Left forelimb (tissue), 1 donor: ENCODE measurements at regions not wholly inside any gene's neighbourhood (a gene's known extent, or its start where the extent isn't known, plus 50 kb on each side); places are given as distances from the start of the nearest gene placed in this dataset.

Experiments
- DNase-seq: peaks from one replicate; pipeline ENCODE4 v3.0.0-alpha.2; 2018; ENCODE audit warnings: low spot score

- no peak for DNase-seq
Measured at GRCh38 chr5:107263387-107264018, 407.2 kb downstream of the EFNA5 start.

GRCh38 chr5:107257885-107258520 lies 412.7 kb downstream of the EFNA5 start:
- DNase-seq = no peak

GRCh38 chr5:107254902-107255234 lies 415.9 kb downstream of the EFNA5 start:
- DNase-seq = no peak

- DNase-seq = no peak
Measured at GRCh38 chr5:107254214-107254901, 416.4 kb downstream of the EFNA5 start.

DNA sequence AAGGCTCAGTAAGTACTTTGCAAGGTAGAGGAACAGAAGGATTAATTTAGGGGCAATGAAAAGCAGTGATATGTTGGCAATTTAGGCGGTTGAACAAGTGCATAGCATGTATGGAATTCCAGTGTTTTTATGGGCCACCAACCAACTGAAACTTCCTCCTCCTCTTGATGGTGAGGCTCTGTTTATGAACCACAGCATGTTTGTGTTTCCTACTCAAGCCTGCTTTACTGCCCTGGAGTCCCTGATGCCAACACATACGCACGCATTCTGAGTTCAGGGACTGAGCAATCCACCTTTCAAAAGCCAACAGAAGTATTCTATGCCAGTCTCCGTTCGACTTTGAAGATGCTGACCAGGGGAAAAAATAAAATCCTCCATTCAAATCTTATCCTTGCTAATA lies 417.5 kb downstream of the EFNA5 start:
- DNase-seq = no peak

DNA sequence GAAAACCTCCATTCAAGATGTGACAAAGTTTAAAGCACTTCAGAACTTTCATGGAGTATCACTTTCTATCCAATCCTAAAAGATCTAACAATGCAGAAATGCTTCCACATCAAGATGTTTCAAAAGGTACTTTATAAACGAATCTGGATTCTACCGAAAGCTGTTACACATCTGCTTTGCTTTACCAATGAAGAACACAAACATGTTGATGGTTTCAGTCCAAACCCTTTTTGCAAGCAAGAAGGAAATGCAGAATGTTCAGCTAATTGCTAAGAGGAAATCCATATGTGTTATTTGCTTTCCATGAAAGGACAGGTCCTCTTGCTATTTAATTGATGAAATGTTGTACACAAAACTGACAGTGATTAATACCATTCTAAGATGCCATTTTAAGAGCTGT lies 419.6 kb downstream of the EFNA5 start:
- no peak for DNase-seq

DNA sequence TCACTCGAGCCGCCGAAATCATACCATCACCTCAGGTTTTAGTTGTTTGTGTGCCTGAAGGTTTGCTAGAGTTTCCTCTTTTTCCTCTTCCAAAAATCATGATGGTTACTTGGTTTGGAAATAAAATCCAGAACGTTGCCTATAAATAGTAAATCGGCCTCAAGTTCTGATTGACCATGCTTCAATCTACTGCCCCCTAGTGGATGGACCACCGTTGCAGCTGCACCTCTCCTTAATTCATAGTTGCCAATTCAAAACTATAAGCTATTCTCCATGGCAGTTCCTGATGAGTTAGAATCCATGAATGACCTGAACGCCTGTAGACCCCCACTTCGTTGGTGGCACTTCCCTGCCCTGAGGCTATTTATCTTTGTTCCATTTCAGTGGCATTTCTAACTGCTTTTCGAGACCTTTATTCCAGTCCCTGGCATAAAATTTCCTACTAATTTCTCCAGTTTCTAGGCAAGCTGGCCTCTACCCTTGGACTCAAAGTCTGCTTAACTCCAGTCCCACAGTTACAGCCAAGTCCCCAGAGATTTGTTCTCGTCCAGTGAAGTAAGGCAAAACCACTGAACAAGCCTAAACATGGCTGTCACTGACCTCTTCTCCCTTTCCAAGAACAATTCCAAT lies 422.6 kb downstream of the EFNA5 start:
- DNase-seq = no peak

DNA sequence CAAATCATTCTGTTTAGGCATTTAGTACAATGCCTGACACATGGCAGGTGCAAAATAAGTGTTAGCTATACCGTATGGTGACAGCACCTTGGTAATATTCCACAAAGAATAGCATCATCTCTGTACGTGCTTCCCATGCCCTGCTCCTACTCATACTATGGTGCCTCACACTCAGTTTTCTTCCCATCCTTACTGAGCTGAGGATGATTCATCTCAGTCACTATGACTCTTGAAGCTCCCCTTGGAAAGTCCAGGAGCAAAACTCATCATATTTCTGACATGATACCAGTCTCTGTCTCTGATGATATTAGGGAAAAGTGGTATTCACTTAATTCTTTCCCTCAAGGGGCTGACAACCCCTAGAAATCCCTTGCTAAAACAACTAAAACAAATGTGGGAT lies 423.3 kb downstream of the EFNA5 start:
- DNase-seq = no peak

GRCh38 chr5:107243220-107243579 lies 427.5 kb downstream of the EFNA5 start:
- no peak for DNase-seq

DNA sequence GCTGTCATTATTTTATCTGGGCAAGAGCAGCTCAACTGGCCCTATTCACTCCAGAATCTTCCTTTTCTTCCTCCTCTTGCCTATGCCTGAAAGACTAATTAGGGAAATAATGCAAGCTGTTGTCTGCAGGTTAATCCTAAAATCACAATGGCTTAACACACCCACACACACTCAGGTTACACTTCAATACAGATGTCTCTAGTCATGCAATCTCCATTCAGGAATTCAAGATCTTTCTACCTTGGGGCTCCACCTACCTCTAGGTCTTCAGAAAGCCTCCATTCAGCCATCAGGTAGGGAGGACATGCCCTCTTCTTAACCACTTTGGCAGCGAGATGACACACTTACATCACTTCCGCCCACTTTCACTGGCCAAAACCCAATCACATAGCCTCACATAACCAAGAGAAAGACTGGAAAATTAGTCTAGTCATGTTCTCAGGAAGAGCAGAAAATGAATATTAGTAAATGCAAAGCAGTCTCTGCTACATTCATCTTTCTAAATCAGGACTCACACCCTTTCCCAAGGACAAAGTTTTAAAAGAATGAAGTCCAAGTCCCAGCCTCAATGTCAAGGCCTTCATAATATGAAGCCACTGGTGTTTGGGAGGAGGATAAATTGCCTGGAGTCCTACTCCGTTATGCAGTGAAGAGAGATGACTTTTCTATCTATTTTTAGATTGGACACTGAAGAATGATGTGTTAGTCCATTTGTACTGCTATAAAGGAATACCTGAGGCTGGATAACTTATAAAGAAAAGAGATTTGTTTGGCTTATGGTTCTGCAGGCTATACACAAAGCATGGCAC lies 428.1 kb downstream of the EFNA5 start:
- DNase-seq = no peak

GRCh38 chr5:107241841-107242240 lies 428.9 kb downstream of the EFNA5 start:
- DNase-seq = no peak

DNA sequence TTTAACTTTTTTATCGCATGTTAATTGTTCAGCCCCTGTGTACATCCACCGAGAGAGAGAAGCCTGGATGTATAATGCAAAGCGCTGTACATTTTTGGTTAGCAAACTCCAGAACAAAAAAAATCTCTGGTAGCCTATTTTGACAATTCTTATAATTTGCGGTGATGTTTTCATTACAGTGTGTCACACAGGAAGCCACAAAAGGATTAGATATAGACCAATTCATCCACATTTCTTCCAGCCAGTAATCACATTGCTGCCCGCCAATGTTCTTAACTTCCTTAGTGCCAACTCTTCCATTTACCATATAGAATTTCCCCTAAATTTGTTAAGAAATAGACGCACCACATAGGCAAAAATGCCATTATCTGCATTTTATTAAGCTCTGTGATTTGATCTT lies 435.6 kb downstream of the EFNA5 start:
- no peak for DNase-seq

GRCh38 chr5:107232788-107233187 lies 437.9 kb downstream of the EFNA5 start:
- no peak for DNase-seq

- DNase-seq = no peak
Measured at GRCh38 chr5:107232293-107232692, 438.4 kb downstream of the EFNA5 start.

DNA sequence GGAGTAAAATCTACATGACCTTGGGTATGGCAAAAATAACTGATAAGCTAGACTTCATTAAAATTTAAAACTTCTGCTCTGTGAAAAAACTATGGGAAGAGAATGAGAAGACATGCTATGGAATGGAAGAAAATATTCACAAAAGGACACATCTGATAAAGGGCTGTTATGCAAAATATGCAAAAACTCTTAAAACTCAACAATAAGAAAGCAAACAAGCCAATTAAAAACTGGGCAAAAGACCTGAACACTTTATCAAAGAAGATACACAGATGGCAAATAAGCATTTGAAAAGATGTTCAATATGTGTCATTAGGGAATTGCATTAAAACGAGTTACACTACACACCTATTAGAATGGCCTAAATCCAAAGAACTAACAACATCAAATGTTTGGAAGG lies 439.5 kb downstream of the EFNA5 start:
- no peak for DNase-seq

- no peak for DNase-seq
Measured at GRCh38 chr5:107230367-107230766, 440.4 kb downstream of the EFNA5 start.

GRCh38 chr5:107228226-107228625 lies 442.5 kb downstream of the EFNA5 start:
- DNase-seq = no peak

DNA sequence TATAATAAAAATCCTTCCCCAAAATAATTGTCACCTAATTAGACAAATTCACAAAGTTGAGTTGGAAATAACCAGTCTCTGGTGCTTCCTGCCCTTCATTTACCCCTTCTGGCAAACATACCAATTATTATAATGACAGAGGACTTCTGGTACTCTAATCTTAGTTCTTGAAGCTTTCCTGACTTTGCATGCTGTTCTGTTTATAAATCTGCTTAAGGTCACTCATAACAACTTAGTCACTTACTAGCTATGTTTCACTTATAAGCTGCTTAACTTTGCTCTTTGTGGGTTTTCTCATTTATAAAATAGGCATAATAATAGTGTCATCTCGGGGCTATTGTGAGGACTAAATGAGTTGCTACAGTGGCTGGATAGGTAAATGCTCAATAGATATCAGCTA lies 446.5 kb downstream of the EFNA5 start:
- DNase-seq = no peak

- no peak for DNase-seq
Measured at GRCh38 chr5:107223066-107223465, 447.7 kb downstream of the EFNA5 start.

GRCh38 chr5:107219993-107220392 lies 450.7 kb downstream of the EFNA5 start:
- no peak for DNase-seq

DNA sequence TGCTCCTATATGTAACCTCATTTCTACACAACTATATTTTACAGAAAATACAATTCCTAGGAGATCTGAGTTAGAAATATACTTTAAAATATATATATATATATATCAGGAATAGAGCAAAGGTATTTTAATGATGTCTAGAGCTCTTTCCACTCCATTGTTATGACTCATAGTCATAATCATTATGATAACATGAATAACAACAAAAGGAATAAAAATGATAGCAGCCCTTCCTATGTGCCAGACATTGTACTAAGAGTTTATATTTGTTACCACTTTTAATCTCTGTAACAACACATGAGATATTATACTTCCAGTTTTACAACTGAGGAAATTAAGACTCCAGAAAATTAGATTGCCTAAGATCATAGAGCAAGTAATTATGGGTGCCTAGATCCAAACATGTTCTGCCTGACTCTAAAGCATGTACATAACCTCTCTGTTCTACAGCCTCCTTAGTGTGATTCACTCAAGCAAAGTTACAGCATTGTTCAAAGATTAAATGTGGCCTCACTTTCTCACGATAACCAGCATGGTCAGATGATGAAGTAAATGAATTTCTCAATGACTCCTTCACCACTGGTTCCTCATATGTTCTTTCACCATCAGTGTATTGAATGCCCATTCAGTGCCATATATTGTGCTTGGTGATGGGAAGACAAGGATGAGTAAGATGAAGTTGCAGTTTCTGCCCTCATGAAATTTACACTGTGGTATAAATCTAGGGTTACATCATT lies 452.1 kb downstream of the EFNA5 start:
- DNase-seq = no peak

DNA sequence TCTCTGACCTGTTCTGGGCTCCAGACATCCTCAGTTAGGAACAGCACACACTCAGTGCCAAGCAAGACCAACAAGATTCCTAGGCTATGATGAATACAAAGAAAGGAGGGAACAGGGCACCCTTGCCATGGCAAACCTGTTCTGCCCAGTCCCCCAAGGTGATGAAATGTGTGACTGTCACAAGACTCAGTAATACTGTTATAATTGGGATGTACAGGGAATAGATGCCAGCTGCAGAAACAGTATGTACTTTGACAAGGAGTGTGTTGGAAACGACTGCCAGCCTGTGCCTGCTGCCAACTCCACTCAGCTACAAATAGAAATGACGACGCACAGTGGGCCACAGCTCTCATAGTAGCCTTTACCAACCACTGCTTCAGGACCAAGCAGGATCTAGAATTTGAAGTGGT lies 453.0 kb downstream of the EFNA5 start:
- DNase-seq = no peak
